Stimulated activated CD4-positive, alpha-beta T cell treated with anti-CD3 and anti-CD28 coated beads, Interleukin-1b, Interleukin-23, amount 100 ng/mL, for 4 hours (primary cell): ENCODE measurements at regions not wholly inside any gene's neighbourhood (a gene's known extent, or its start where the extent isn't known, plus 50 kb on each side); places are given as distances from the start of the nearest gene placed in this dataset.

Experiments
- DNase-seq, 2 donors: peaks; one replicate each; pipeline ENCODE4 v3.0.0-alpha.2; 2020; ENCODE audit warnings: low read depth in 2 of 2

DNA sequence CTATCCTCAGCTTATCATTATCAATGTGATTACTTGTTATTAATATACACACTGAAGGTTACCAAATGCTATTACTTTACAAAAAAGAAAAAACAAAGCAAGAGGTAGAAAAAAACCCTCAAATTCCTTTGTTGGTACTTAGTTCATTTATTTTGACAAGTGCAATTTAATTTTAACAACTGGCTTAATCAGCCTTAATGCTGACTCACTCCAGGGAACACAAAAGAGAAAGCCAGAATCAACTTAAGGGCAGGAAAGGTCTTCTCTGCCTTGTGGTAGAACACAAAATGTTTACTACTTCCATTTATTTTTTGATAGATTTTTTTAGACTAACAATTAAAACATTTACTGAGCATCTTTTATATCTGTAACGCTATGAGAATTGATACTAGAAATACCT, 417.1 kb downstream of the PCDH17 start:
- DNase-seq: no peak

DNA sequence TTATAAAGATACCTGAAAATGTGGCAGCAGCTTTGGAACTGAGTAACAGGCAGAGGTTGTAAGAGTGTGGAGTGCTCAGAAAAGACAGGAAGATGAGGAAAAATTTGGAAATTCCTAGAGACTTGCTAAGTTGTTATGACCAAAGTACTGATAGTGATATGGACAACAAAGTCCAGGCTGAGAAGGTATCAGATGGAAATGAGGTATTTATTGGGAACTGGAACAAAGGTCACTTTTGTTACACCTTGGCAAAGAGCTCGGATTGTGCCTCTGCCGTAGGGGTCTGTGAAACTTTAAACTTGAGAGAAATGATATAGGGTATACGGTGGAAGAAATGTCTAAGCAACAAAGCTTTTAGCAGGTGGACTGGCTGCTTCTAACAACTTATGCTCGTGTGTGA, 419.9 kb downstream of the PCDH17 start:
- DNase-seq: no peak

DNA sequence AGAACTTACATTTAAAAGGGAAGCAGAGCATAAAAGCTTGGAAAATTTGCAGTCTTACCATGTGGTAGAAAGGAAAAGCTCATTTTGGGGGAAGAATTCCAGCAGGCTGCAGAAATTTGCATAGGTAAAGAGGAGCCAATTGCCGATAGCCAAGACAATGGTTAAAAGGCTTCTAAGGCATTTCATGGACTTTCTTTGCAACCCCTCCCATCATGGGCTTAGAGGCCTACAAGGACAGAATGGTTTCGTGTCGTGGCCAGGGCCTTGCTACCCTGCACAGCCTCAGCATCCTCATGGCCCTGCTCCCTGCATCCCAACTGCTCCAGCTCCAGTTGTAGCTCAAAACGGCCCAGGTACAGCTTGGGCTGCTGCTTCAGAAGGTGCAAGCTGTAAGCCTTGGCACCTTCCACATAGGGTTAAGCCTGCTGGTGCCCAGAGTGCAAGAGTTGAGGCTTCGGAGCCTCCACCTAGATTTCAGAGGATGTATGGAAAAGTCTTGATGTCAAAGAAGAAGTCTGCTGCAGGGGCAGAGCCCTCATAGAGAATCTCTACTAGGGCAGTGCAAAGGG, 420.3 kb downstream of the PCDH17 start:
- no peak for DNase-seq

DNA sequence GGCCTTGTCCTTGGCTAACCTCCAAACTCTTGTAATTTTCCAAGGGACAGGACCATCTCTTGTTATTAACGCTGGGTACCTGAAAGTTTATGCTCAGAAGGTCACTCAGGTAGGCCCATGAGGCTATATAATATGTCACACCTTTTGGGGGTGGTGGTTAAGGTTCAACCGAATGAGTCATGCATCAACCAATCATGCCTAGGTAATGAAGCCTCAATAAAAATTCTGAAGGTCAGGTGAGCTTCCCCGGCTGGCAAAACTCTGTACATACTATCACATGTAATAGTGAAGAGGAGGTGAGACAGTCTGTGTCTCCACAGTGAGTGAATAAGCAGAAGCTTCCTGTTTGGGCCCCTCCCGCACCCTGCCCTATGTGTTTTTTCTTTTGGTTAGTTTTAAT, 424.9 kb downstream of the PCDH17 start:
- DNase-seq: no peak

DNA sequence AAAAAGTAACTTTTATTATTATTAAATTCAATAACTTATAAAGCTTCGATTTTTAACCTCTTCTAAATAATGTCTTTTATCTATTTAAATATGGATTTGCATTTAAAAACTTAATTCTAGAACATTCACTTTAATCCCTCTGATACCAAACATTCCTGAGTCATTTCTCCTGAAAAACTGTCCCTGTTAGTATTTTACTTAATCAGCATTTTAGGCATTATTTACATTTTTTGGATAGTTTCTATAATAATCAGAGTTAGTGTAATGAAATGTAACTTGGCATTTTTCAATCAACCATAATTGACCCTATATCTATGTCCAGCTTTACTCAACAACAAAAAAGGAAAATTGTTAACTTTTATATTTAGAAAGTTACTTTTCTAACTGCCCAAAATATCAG, 428.1 kb downstream of the PCDH17 start:
- DNase-seq: no peak

DNA sequence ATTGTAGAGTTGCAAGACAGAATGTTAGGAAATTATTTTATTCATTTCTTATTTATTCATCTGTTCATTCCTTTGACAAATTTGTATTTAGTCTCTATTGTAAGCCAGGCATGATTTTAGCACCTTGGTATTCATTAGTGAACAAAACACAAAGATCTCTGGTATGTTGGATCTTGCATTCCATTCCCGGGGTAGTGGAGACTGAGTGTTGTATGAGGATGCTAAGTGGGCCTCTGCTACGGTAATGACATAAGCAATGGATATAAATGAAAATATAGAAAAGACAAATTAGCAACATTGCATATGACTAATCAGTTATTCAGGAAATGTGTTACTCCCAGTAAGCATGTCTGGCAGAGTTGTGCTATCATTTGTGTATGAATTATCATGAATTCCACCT, 449.3 kb downstream of the PCDH17 start:
- DNase-seq: no peak

- DNase-seq: no peak
Measured at GRCh38 chr13:58081301-58081820, 449.8 kb downstream of the PCDH17 start.

- DNase-seq: no peak
Measured at GRCh38 chr13:58083064-58083463, 451.5 kb downstream of the PCDH17 start.

DNA sequence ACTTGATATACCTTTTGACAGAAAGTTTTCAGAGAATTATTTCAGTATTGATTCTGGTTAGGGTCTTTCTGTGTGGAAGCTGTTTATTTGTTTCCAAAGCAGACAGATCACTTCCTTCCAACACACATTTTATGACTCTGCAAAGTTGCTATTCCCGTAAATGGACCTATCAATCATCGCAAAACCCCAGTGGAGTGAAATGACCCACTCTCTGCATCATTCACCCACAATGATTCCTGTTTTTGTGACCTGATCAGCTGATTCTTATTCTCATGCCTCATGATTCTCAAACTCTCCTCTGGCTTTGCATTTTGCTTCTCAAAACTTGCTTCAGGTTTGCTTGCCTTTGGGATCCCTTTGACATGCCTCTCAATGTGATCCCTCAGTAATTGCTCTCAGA, 453.7 kb downstream of the PCDH17 start:
- no peak for DNase-seq

- DNase-seq: no peak
Measured at GRCh38 chr13:58085819-58086218, 454.3 kb downstream of the PCDH17 start.

GRCh38 chr13:58087566-58087965, 456.0 kb downstream of the PCDH17 start:
- DNase-seq: no peak

- no peak for DNase-seq
Measured at GRCh38 chr13:58093394-58093793, 461.9 kb downstream of the PCDH17 start.

DNA sequence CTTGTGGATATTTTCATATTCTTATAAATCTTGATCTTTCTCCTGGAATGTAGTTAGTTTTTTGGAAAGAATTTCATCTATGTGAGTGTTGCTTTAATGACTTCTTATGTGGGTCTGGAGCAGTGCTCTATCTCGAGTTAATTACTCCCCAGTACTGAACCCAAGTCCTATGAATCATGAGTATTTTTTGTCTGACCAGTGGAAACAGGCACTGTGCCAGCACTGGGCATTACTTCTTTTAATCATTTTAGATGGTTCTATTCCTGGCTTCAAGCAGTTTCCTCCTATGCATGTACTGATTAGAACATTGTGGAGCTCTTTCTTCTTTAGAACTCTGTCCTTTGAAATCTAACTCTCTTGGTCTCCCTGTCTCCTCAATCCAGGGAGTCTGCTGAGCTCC, 466.3 kb downstream of the PCDH17 start:
- DNase-seq: no peak

GRCh38 chr13:58119351-58119750, 487.8 kb downstream of the PCDH17 start:
- DNase-seq: no peak

- no peak for DNase-seq
Measured at GRCh38 chr13:58119804-58120203, 488.3 kb downstream of the PCDH17 start.

- no peak for DNase-seq
Measured at GRCh38 chr13:58126496-58126895, 495.0 kb downstream of the PCDH17 start.

DNA sequence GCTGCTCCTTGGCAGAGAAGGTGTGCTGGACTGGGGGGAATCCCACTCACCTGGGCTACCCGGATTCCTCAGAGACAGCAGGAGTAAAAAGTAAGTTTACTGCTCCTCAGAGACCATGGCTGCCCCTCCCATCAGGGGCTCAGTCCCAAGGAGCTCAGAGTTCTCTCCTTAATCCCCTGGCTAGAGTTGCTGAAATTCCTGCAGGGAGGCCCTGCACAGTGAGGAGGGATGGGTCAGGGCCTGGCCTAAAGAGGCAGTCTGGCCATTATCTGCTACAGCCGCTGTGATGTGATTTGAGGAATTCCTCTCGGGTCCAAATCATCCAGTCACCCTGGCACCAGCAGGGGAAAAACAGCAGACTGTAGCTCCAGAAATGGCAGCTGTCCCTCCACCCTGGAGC, 502.5 kb downstream of the PCDH17 start:
- no peak for DNase-seq

DNA sequence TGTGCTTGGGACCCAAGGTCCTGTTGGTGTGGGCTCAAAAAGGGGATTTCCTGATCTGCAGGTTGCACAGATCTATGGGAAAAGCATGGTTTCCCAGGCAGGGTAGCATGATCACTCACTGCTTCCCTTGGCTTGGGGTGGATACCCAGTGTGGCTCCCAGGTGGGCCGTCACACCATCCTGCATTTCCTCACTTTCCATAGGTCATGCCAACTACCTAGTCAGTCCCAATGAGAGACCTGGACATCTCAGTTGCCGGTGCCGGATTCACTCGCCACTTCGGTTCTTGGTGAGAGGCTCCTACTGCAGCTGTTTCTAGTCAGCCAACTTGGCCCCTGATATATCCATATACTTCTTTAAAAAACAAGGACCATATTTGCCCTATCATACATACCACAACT, 503.0 kb downstream of the PCDH17 start:
- DNase-seq: no peak

DNA sequence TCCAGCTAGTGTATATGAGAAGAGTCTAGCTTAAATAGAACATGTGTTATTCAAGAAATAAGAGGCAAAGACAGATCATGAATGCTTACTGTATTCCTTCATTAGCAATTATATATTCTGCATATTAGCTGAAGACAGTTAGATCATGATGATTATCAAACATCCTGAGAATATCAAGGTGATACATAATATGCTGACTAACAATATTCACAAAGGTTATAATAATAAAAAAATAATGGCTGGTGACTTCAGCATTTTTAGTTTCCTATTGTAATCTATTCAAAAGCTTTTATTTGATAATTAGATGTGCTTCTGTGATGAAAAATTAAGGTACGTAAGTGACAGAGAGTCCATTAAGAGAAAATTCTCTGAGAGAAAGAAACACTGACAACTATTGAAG, 511.4 kb downstream of the PCDH17 start:
- DNase-seq: no peak

- no peak for DNase-seq
Measured at GRCh38 chr13:58144616-58145015, 513.1 kb downstream of the PCDH17 start.

DNA sequence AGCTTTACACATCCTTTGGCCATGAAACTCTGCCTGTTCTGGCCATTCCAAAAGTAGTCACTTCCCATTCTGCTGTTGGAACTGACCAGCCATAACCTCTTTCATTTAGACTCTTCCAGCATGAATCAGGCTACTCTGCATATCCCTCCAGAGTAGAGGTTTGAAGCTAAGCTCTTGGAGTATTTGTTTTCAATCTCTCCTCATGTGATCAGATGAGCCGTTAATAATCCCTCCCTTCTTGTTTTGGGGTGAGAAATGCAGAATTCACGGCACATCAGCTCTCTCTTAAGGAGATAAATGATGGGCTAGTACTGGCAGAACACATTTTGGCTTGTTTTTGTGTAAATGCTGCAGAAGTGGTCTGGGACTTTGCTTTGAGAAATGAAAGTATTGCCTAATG, 519.9 kb downstream of the PCDH17 start:
- DNase-seq: no peak

GRCh38 chr13:58160980-58161379, 529.4 kb downstream of the PCDH17 start:
- no peak for DNase-seq

- no peak for DNase-seq
Measured at GRCh38 chr13:58165617-58166016, 534.1 kb downstream of the PCDH17 start.

- DNase-seq: no peak
Measured at GRCh38 chr13:58181111-58181510, 549.6 kb downstream of the PCDH17 start.
